ENCODE measurements at regions not wholly inside any gene's neighbourhood (a gene's known extent, or its start where the extent isn't known, plus 50 kb on each side); places are given as distances from the start of the nearest gene placed in this dataset.

- Histone ChIP-seq H3K9me2 (ENCODE audit: insufficient read depth, low read length) (no peaks in the 10 kb centered on the region), H3K36me3 (ENCODE audit: insufficient read depth, low read length) (no peaks in the 10 kb centered on the region), H4K20me1 (ENCODE audit: insufficient read depth, low read length) (no peaks in the 10 kb centered on the region), H3K4me3 (ENCODE audit: low read depth, low read length, poor library complexity, severe bottlenecking) (no peak overlapping the region), H3K4me1 (ENCODE audit: insufficient read depth, low read length, poor library complexity, severe bottlenecking) (no peaks in the 10 kb centered on the region), H3K4me2 (ENCODE audit: low read length) (no peak overlapping the region), H3K9me3 (ENCODE audit: low read length) (no peaks in the 10 kb centered on the region), H2AFZ (ENCODE audit: low read length) (no peak overlapping the region), H3K79me2 (ENCODE audit: insufficient read depth, low read depth, low read length) (no peaks in the 10 kb centered on the region), H3K27ac (ENCODE audit: low read depth, low read length, poor library complexity, severe bottlenecking) (no peak overlapping the region)
- ChIA-PET POLR2A (no interaction called here), CTCF (ENCODE audit: unreplicated experiment) (no interaction called here)
- TF ChIP-seq EZH2phosphoT487 (IDR thresholded peaks at IDR 0.05; ENCODE audit: borderline replicate concordance, low read depth, low read length), result no peak
- TF ChIP-seq CTCF (conservative IDR thresholded peaks at IDR 0.05; ENCODE audit: low read length), result no peak
- no peak for DNase-seq (ENCODE audit: low spot score)
- intact Hi-C loops (cut with micrococcal nuclease; ENCODE audit: unreplicated experiment), result no loop called here
- BruUV-seq (replicated peaks), result no TSS peak
These were observed 56.5 kb upstream of the EDAR start for GRCh38 chr2:109045505-109045904.

GRCh38 chr2:109038992-109039391, 50.0 kb upstream of the EDAR start:
- ChIA-PET POLR2A (no interaction called here), CTCF (ENCODE audit: unreplicated experiment) (no interaction called here)
- Histone ChIP-seq H3K9me2 (ENCODE audit: insufficient read depth, low read length) (no peaks in the 10 kb centered on the region), H3K27ac (ENCODE audit: low read depth, low read length, poor library complexity, severe bottlenecking) (no peak overlapping the region), H4K20me1 (ENCODE audit: insufficient read depth, low read length) (no peaks in the 10 kb centered on the region), H3K79me2 (ENCODE audit: insufficient read depth, low read depth, low read length) (no peaks in the 10 kb centered on the region), H3K9me3 (ENCODE audit: low read length) (no peaks in the 10 kb centered on the region), H3K4me1 (ENCODE audit: insufficient read depth, low read length, poor library complexity, severe bottlenecking) (no peaks in the 10 kb centered on the region), H3K4me2 (ENCODE audit: low read length) (no peak overlapping the region), H3K36me3 (ENCODE audit: insufficient read depth, low read length) (no peaks in the 10 kb centered on the region), H3K4me3 (ENCODE audit: low read depth, low read length, poor library complexity, severe bottlenecking) (no peak overlapping the region), H2AFZ (ENCODE audit: low read length) (no peak overlapping the region)
- TF ChIP-seq CTCF (conservative IDR thresholded peaks at IDR 0.05; ENCODE audit: low read length) (no peak), EZH2phosphoT487 (IDR thresholded peaks at IDR 0.05; ENCODE audit: borderline replicate concordance, low read depth, low read length) (no peak)
- no TSS peak for BruUV-seq (replicated peaks)
- DNase-seq (ENCODE audit: low spot score), result no peak
- intact Hi-C loops (cut with micrococcal nuclease; ENCODE audit: unreplicated experiment), result no loop called here

Measured in OCI-LY7 (cell line).